Loucy (cell line): ENCODE measurements at regions not wholly inside any gene's neighbourhood (a gene's known extent, or its start where the extent isn't known, plus 50 kb on each side); places are given as distances from the start of the nearest gene placed in this dataset.

ENCODE experiments used
- EZH2phosphoT487 ChIP-seq: fragments of 200-600 bp; IDR thresholded peaks from 2 replicates; pipeline ENCODE4 v1.6.1; 2018; ENCODE audit warnings: antibody characterized with exemption, mild to moderate bottlenecking, moderate library complexity, borderline replicate concordance
- TF ChIP-seq, protein P1 (sequence below): fragments of 200-600 bp; sonication (generic); conservative IDR thresholded peaks from 2 replicates; pipeline ENCODE4 v1.5.1; 2014; ENCODE audit warnings: mild to moderate bottlenecking, antibody characterized with exemption, low read length

DNA sequence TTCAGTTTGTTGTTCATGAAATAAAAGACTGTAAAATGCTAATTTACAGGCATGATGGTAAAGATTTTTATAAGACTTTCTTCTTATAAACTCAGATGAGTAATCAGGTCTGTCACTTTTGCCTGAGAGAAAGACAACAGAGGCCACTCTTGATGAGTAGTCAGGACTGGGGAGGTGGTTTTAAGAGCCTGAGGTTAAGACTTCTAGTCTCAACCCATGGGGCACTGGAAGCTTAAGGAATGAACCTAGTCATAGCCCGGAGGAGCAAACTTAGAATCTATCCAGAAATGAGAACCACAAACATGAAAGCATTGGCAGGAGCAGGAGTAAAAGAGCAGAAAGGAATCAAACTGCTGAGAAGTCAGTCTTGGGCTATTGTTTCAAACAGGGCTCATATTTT lies 846.3 kb upstream of the ARPP21 start:
- TF ChIP-seq, protein P1, sequence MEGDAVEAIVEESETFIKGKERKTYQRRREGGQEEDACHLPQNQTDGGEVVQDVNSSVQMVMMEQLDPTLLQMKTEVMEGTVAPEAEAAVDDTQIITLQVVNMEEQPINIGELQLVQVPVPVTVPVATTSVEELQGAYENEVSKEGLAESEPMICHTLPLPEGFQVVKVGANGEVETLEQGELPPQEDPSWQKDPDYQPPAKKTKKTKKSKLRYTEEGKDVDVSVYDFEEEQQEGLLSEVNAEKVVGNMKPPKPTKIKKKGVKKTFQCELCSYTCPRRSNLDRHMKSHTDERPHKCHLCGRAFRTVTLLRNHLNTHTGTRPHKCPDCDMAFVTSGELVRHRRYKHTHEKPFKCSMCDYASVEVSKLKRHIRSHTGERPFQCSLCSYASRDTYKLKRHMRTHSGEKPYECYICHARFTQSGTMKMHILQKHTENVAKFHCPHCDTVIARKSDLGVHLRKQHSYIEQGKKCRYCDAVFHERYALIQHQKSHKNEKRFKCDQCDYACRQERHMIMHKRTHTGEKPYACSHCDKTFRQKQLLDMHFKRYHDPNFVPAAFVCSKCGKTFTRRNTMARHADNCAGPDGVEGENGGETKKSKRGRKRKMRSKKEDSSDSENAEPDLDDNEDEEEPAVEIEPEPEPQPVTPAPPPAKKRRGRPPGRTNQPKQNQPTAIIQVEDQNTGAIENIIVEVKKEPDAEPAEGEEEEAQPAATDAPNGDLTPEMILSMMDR = no peak
- no peak for TF ChIP-seq EZH2phosphoT487
